ENCODE measurements at regions not wholly inside any gene's neighbourhood (a gene's known extent, or its start where the extent isn't known, plus 50 kb on each side); places are given as distances from the start of the nearest gene placed in this dataset.

DNA sequence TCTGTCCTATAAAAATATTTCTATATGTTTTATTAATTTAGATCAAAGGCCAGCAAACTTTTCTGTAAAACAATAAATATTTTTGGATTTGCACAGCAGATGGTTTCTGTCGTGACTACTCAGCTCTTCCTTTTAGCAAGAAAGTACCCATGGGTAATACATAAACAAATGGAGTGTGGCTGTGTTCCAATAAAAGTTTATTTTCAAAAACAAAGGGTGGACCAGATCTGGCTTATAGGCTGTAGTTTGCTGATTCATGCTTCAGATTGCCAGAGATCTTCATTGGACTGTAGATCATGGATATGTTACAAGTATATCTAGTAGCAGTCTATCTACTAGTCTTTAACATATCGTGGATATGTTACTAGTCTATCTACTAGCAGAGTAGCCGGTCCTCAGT, 590.5 kb downstream of the CSNK1G3 start:
- H3K27me3 ChIP-seq (ENCODE audit: control insufficient read depth, insufficient read depth, low read length) = no peaks in the 10 kb centered on the region
- H3K27ac Mint-ChIP-seq = no peak overlapping the region
- no peaks in the 10 kb centered on the region for H3K27me3 Mint-ChIP-seq
- no peaks in the 10 kb centered on the region for H3K4me1 ChIP-seq (ENCODE audit: control insufficient read depth, insufficient read depth, low read length, poor library complexity, severe bottlenecking)
- no peaks in the 10 kb centered on the region for H3K9me3 ChIP-seq (ENCODE audit: control insufficient read depth in 2 of 2, low read length in 2 of 2)
- no peaks in the 10 kb centered on the region for H3K36me3 ChIP-seq (ENCODE audit: control insufficient read depth, insufficient read depth, low read length)
- ATAC-seq (ENCODE audit: low read depth in 2 of 2) (no peak), DNase-seq (no peak)
- H3K4me3 Mint-ChIP-seq = no peak overlapping the region
- H3K9me3 Mint-ChIP-seq = peaks cover 0 to 16% (median 2%) of the 10 kb centered on the region in 7 donors
- no peak overlapping the region for H3K27ac ChIP-seq (ENCODE audit: insufficient read depth, low read length, poor library complexity, severe bottlenecking)
- no peak overlapping the region for H3K4me3 ChIP-seq (ENCODE audit: low read depth, low read length)
- H3K4me1 Mint-ChIP-seq = no peaks in the 10 kb centered on the region
- no peaks in the 10 kb centered on the region for H3K36me3 Mint-ChIP-seq

DNA sequence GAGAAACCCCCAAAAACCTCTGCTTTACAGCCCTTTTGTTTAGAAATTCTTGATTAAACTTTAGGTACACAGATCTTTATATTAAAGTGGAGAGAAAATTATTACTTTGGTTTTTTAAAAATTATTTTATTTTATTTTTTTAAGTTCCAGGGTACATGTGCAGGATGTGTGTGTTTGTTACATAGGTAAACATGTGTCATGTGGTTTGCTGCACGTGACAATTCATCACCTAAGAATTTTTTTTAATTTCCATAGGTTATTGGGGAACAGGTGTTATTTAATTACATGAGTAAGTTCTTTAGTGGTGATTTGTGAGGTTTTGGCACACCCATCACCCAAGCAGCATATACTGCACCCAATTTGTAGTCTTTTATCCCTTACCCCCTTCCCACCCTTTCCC, 581.7 kb downstream of the CSNK1G3 start:
- Histone ChIP-seq H3K27ac (ENCODE audit: insufficient read depth, low read length, poor library complexity, severe bottlenecking) (no peak overlapping the region), H3K36me3 (ENCODE audit: control insufficient read depth, insufficient read depth, low read length) (no peaks in the 10 kb centered on the region), H3K9me3 (ENCODE audit: control insufficient read depth in 2 of 2, low read length in 2 of 2) (no peaks in the 10 kb centered on the region), H3K27me3 (ENCODE audit: control insufficient read depth, insufficient read depth, low read length) (no peaks in the 10 kb centered on the region), H3K4me1 (ENCODE audit: control insufficient read depth, insufficient read depth, low read length, poor library complexity, severe bottlenecking) (no peaks in the 10 kb centered on the region), H3K4me3 (ENCODE audit: low read depth, low read length) (no peak overlapping the region)
- no peak for DNase-seq
- no peak for ATAC-seq (ENCODE audit: low read depth in 2 of 2)
- no peak overlapping the region for H3K27ac Mint-ChIP-seq
- no peaks in the 10 kb centered on the region for H3K4me1 Mint-ChIP-seq
- peaks cover 0 to 19% (median 2%) of the 10 kb centered on the region in 7 donors for H3K9me3 Mint-ChIP-seq
- no peak overlapping the region for H3K4me3 Mint-ChIP-seq
- H3K36me3 Mint-ChIP-seq = no peaks in the 10 kb centered on the region
- H3K27me3 Mint-ChIP-seq = no peaks in the 10 kb centered on the region

DNA sequence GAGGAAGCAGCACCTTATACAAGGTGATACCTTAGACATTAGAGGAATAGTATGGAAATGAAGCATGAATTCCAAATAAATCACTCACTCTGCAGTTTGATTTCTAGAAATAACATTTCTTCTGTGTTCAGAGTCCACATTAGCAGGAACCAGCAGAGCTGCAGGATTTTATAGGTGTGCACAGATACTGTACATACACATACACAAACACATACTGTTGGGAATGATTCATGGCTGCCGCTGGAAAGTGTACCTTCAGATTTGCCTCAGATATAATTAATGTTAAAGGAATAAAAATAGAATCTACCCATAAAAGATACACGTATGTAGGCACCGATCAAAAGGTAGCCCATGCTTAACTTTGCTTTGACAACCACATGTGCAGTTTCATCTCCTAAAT, 578.1 kb downstream of the CSNK1G3 start:
- H3K27me3 ChIP-seq (ENCODE audit: control insufficient read depth, insufficient read depth, low read length) = no peaks in the 10 kb centered on the region
- H3K4me3 Mint-ChIP-seq = no peak overlapping the region
- H3K27ac Mint-ChIP-seq = no peak overlapping the region
- no peaks in the 10 kb centered on the region for H3K27me3 Mint-ChIP-seq
- DNase-seq (no peak), ATAC-seq (ENCODE audit: low read depth in 2 of 2) (no peak)
- H3K36me3 ChIP-seq (ENCODE audit: control insufficient read depth, insufficient read depth, low read length) = no peaks in the 10 kb centered on the region
- no peaks in the 10 kb centered on the region for H3K4me1 ChIP-seq (ENCODE audit: control insufficient read depth, insufficient read depth, low read length, poor library complexity, severe bottlenecking)
- H3K27ac ChIP-seq (ENCODE audit: insufficient read depth, low read length, poor library complexity, severe bottlenecking) = no peak overlapping the region
- no peaks in the 10 kb centered on the region for H3K9me3 ChIP-seq (ENCODE audit: control insufficient read depth in 2 of 2, low read length in 2 of 2)
- H3K4me1 Mint-ChIP-seq = no peaks in the 10 kb centered on the region
- peaks cover 0 to 17% (median 3%) of the 10 kb centered on the region in 7 donors for H3K9me3 Mint-ChIP-seq
- no peak overlapping the region for H3K4me3 ChIP-seq (ENCODE audit: low read depth, low read length)
- H3K36me3 Mint-ChIP-seq = no peaks in the 10 kb centered on the region

DNA sequence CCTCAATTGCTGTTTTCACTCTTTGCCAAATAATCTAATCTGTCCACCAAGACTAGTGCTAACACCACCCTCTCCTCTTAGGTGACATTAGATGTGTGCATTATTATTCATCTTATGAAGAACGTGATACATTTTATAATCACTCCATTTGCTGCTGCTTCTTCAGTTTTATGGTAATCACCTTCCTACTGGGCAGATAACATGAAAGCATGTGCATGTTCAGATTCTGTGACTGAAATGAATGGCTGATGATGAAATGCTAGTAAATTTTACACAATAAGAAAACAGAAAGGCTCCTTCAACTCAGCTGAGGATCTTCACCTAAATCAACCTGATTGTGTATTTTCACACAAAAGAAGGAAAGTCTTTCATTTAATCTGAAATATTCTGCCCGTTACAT, 577.6 kb downstream of the CSNK1G3 start:
- ATAC-seq (ENCODE audit: low read depth in 2 of 2) = no peak
- Histone ChIP-seq H3K4me1 (ENCODE audit: control insufficient read depth, insufficient read depth, low read length, poor library complexity, severe bottlenecking) (no peaks in the 10 kb centered on the region), H3K27ac (ENCODE audit: insufficient read depth, low read length, poor library complexity, severe bottlenecking) (no peak overlapping the region), H3K36me3 (ENCODE audit: control insufficient read depth, insufficient read depth, low read length) (no peaks in the 10 kb centered on the region), H3K9me3 (ENCODE audit: control insufficient read depth in 2 of 2, low read length in 2 of 2) (no peaks in the 10 kb centered on the region), H3K4me3 (ENCODE audit: low read depth, low read length) (no peak overlapping the region), H3K27me3 (ENCODE audit: control insufficient read depth, insufficient read depth, low read length) (no peaks in the 10 kb centered on the region)
- no peaks in the 10 kb centered on the region for H3K36me3 Mint-ChIP-seq
- no peak overlapping the region for H3K27ac Mint-ChIP-seq
- H3K4me1 Mint-ChIP-seq = no peaks in the 10 kb centered on the region
- peaks cover 2 to 17% (median 4%) of the 10 kb centered on the region in 7 donors for H3K9me3 Mint-ChIP-seq
- H3K4me3 Mint-ChIP-seq = no peak overlapping the region
- no peak for DNase-seq
- no peaks in the 10 kb centered on the region for H3K27me3 Mint-ChIP-seq

DNA sequence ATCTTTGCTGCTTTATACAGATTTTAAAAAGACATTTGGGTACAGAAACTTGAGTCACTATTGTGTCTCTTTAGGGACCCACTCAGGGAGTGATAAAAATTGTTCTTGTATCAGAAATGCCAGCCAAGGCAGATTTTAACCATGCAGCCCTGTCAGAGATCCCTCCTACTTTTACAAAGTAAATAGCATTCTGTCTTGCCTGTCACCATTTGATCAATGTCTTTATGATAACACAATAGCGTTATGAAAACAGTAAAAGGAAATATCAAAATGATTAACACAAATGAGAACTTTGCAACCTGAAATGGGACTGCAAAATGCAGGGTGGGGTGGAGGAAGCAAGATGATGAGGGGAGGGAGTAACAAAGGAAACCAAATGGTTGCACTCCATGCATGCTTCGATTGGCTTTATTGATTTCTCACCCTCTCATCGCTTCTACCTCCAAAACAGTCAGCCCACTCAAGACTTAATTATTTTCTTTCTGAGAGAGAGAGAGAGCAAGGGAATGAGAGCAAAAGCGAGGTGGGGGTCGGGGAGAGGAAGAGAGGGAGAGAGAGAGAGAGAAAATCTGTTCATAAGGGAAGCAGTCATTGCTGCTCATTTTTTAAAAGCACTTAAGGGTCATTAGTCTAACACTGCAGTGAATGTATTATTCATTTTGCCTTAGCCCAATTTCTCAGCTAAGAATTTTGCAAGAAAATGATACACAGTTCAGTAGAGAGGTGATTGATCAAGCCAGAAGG, 576.5 kb downstream of the CSNK1G3 start:
- no peaks in the 10 kb centered on the region for H3K27me3 Mint-ChIP-seq
- no peaks in the 10 kb centered on the region for H3K4me1 ChIP-seq (ENCODE audit: control insufficient read depth, insufficient read depth, low read length, poor library complexity, severe bottlenecking)
- no peaks in the 10 kb centered on the region for H3K36me3 ChIP-seq (ENCODE audit: control insufficient read depth, insufficient read depth, low read length)
- DNase-seq (no peak), ATAC-seq (ENCODE audit: low read depth in 2 of 2) (no peak)
- H3K4me3 ChIP-seq (ENCODE audit: low read depth, low read length) = no peak overlapping the region
- peaks cover 0 to 16% (median 5%) of the 10 kb centered on the region in 7 donors for H3K9me3 Mint-ChIP-seq
- no peak overlapping the region for H3K4me3 Mint-ChIP-seq
- H3K36me3 Mint-ChIP-seq = no peaks in the 10 kb centered on the region
- H3K27ac Mint-ChIP-seq = no peak overlapping the region
- no peaks in the 10 kb centered on the region for H3K9me3 ChIP-seq (ENCODE audit: control insufficient read depth in 2 of 2, low read length in 2 of 2)
- H3K4me1 Mint-ChIP-seq = no peaks in the 10 kb centered on the region
- H3K27ac ChIP-seq (ENCODE audit: insufficient read depth, low read length, poor library complexity, severe bottlenecking) = no peak overlapping the region
- no peaks in the 10 kb centered on the region for H3K27me3 ChIP-seq (ENCODE audit: control insufficient read depth, insufficient read depth, low read length)

DNA sequence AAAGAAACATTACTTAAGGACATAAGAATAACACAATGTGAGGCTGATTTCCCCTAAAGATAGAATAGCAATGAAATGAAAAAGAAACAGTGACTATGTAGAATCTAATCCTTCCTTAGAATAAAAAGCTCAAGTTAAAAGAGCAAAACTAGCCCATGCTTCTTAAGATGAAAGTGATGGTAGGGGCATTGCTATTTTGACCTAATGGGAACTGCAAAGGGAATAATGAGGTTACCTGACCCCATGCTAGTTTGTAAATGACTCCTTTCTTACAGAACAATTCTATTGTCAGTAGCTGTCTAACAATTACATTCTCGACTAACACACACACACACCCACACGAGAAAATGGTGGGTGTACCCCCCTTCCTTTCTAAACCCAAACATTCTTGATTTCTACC, 575.8 kb downstream of the CSNK1G3 start:
- no peaks in the 10 kb centered on the region for H3K27me3 ChIP-seq (ENCODE audit: control insufficient read depth, insufficient read depth, low read length)
- DNase-seq = no peak
- H3K4me3 Mint-ChIP-seq = no peak overlapping the region
- H3K27me3 Mint-ChIP-seq = no peaks in the 10 kb centered on the region
- no peak for ATAC-seq (ENCODE audit: low read depth in 2 of 2)
- no peaks in the 10 kb centered on the region for H3K9me3 ChIP-seq (ENCODE audit: control insufficient read depth in 2 of 2, low read length in 2 of 2)
- H3K4me1 Mint-ChIP-seq = no peaks in the 10 kb centered on the region
- H3K36me3 Mint-ChIP-seq = no peaks in the 10 kb centered on the region
- H3K4me3 ChIP-seq (ENCODE audit: low read depth, low read length) = no peak overlapping the region
- no peaks in the 10 kb centered on the region for H3K36me3 ChIP-seq (ENCODE audit: control insufficient read depth, insufficient read depth, low read length)
- no peaks in the 10 kb centered on the region for H3K4me1 ChIP-seq (ENCODE audit: control insufficient read depth, insufficient read depth, low read length, poor library complexity, severe bottlenecking)
- H3K9me3 Mint-ChIP-seq = peaks cover 0 to 10% (median 5%) of the 10 kb centered on the region in 7 donors
- no peak overlapping the region for H3K27ac Mint-ChIP-seq
- no peak overlapping the region for H3K27ac ChIP-seq (ENCODE audit: insufficient read depth, low read length, poor library complexity, severe bottlenecking)

DNA sequence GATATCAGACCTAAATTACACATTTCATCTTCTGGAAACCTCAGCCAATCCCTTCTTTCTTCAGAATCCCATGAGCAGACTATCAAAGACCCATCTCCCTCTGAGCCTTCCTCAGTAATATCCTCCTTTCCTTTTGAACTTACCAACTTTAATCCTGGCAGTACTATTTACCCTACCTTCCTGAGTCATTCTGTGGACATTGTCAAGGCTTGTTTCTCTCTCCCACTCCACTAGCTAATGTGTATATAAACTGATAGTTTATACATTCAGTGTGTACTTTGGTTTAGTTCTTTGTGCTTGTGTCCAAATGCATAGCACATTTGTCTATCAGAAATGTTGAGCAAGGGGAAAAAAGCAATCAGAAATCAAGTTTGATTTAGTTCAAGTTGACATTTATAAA, 568.3 kb downstream of the CSNK1G3 start:
- H3K4me3 ChIP-seq (ENCODE audit: low read depth, low read length) = no peak overlapping the region
- H3K27me3 ChIP-seq (ENCODE audit: control insufficient read depth, insufficient read depth, low read length) = no peaks in the 10 kb centered on the region
- Mint-ChIP-seq H3K27ac (no peak overlapping the region), H3K36me3 (no peaks in the 10 kb centered on the region), H3K4me3 (no peak overlapping the region), H3K4me1 (no peaks in the 10 kb centered on the region), H3K27me3 (no peaks in the 10 kb centered on the region), H3K9me3 (peaks cover 4 to 13% (median 11%) of the 10 kb centered on the region in 7 donors)
- no peaks in the 10 kb centered on the region for H3K4me1 ChIP-seq (ENCODE audit: control insufficient read depth, insufficient read depth, low read length, poor library complexity, severe bottlenecking)
- DNase-seq (no peak), ATAC-seq (ENCODE audit: low read depth in 2 of 2) (no peak)
- peaks cover 0 to 4% of the 10 kb centered on the region in 2 experiments for H3K9me3 ChIP-seq (ENCODE audit: control insufficient read depth in 2 of 2, low read length in 2 of 2)
- H3K36me3 ChIP-seq (ENCODE audit: control insufficient read depth, insufficient read depth, low read length) = no peaks in the 10 kb centered on the region
- H3K27ac ChIP-seq (ENCODE audit: insufficient read depth, low read length, poor library complexity, severe bottlenecking) = no peak overlapping the region

DNA sequence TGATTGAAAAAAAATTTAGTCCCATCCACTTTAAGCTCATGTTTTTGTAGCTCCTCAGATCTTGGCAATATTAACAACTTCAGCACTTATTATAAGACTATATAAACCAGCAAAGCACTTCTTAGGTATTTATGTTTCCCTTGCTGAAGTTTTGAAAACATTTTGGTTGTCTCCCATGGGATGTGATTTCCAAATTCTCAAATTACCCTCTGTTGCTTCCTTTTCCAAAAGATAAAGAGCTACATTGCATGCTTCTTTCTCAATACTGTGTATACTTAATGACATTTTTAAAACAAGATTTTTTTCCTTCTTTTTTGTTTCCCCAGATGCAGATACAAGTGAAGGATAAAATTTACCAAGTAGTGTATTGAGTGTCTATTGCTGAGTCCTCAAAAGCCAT, 567.1 kb downstream of the CSNK1G3 start:
- ATAC-seq (ENCODE audit: low read depth in 2 of 2) (no peak), DNase-seq (no peak)
- Mint-ChIP-seq H3K27me3 (no peaks in the 10 kb centered on the region), H3K36me3 (no peaks in the 10 kb centered on the region), H3K4me3 (no peak overlapping the region), H3K27ac (no peak overlapping the region), H3K9me3 (peaks cover 2 to 18% (median 7%) of the 10 kb centered on the region in 7 donors), H3K4me1 (no peaks in the 10 kb centered on the region)
- Histone ChIP-seq H3K9me3 (ENCODE audit: control insufficient read depth in 2 of 2, low read length in 2 of 2) (peaks cover 0 to 4% of the 10 kb centered on the region in 2 experiments), H3K4me1 (ENCODE audit: control insufficient read depth, insufficient read depth, low read length, poor library complexity, severe bottlenecking) (no peaks in the 10 kb centered on the region), H3K36me3 (ENCODE audit: control insufficient read depth, insufficient read depth, low read length) (no peaks in the 10 kb centered on the region), H3K27ac (ENCODE audit: insufficient read depth, low read length, poor library complexity, severe bottlenecking) (no peak overlapping the region), H3K27me3 (ENCODE audit: control insufficient read depth, insufficient read depth, low read length) (no peaks in the 10 kb centered on the region), H3K4me3 (ENCODE audit: low read depth, low read length) (no peak overlapping the region)
